Stomach smooth muscle (tissue), 2 donors: ENCODE measurements at regions not wholly inside any gene's neighbourhood (a gene's known extent, or its start where the extent isn't known, plus 50 kb on each side); places are given as distances from the start of the nearest gene placed in this dataset.

Source experiments
- H3K27ac ChIP-seq: one replicate; pipeline ENCODE4 v1.7.0; 2013; ENCODE audit warnings: mild to moderate bottlenecking, low read length, inconsistent platforms
- H3K27me3 ChIP-seq, 2 donors: one replicate each; pipeline ENCODE4 v1.7.0; 2013; ENCODE audit warnings: low read length in 2 of 2; ENCODE audit not compliant: insufficient read depth in 2 of 2, control insufficient read depth in 1 of 2
- H3K36me3 ChIP-seq, 2 donors: one replicate each; pipeline ENCODE4 v1.7.0; 2013; ENCODE audit warnings: low read length in 2 of 2; ENCODE audit not compliant: control insufficient read depth in 2 of 2, insufficient read depth in 2 of 2
- H3K4me1 ChIP-seq: one replicate; pipeline ENCODE4 v1.7.0; 2013; ENCODE audit warnings: low read length; ENCODE audit not compliant: control insufficient read depth, insufficient read depth
- H3K4me3 ChIP-seq, 2 donors: one replicate each; pipeline ENCODE4 v1.7.0; 2013; ENCODE audit warnings: low read length in 2 of 2
- H3K9ac ChIP-seq, 2 donors: one replicate each; pipeline ENCODE4 v1.7.0; 2013; ENCODE audit warnings: low read length in 2 of 2, mild to moderate bottlenecking in 1 of 2
- H3K9me3 ChIP-seq, 2 donors: one replicate each; pipeline ENCODE4 v1.7.0; 2013; ENCODE audit warnings: low read length in 2 of 2; ENCODE audit not compliant: control insufficient read depth in 2 of 2
- donor health status: healthy.
- donor health status: Pancreatic carcinoma.

DNA sequence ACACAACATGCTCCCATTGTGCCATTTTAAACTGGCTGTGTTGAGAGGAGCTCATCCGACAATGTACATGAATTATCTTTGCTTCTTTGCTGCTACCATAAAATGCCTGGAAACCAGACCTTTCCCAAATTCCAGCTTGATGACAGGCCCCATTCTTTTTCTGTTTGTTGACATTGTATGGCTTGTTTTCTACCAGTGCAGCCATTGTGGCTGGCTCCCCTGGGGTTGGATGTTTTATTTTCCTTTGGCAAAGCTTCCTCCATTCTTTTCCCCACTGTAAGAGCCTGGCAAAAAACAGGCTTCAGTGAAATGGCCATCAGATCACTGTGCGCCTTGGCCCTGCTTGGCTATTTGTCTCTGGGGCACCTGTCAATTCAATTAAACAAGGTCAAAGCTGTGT is 532.5 kb downstream of the VRK1 start:
- H3K9ac ChIP-seq, result no peak overlapping the region

GRCh38 chr14:97331058-97331457 is 533.9 kb downstream of the VRK1 start:
- H3K9me3 ChIP-seq, result peaks cover 3 to 5% of the 10 kb centered on the region in 2 donors
- H3K4me3 ChIP-seq, result no peak overlapping the region
- no peaks in the 10 kb centered on the region for H3K36me3 ChIP-seq
- H3K27me3 ChIP-seq, result peaks cover 0 to 2% of the 10 kb centered on the region in 2 donors
- H3K9ac ChIP-seq, result no peak overlapping the region
- no peak overlapping the region for H3K27ac ChIP-seq
- H3K4me1 ChIP-seq, result no peaks in the 10 kb centered on the region

More for the DNA sequence above, 532.5 kb downstream of the VRK1 start:
- Histone ChIP-seq H3K27ac (no peak overlapping the region), H3K9me3 (peaks cover 0 to 5% of the 10 kb centered on the region in 2 donors), H3K4me1 (no peaks in the 10 kb centered on the region), H3K27me3 (no peaks in the 10 kb centered on the region), H3K36me3 (no peaks in the 10 kb centered on the region), H3K4me3 (no peak overlapping the region)

GRCh38 chr14:97331526-97331925 is 534.3 kb downstream of the VRK1 start:
- H3K9me3 ChIP-seq, result peaks cover 3 to 5% of the 10 kb centered on the region in 2 donors
- H3K4me1 ChIP-seq, result no peaks in the 10 kb centered on the region
- H3K27ac ChIP-seq, result no peak overlapping the region
- no peaks in the 10 kb centered on the region for H3K36me3 ChIP-seq
- no peak overlapping the region for H3K9ac ChIP-seq
- H3K27me3 ChIP-seq, result peaks cover 0 to 2% of the 10 kb centered on the region in 2 donors
- no peak overlapping the region for H3K4me3 ChIP-seq

DNA sequence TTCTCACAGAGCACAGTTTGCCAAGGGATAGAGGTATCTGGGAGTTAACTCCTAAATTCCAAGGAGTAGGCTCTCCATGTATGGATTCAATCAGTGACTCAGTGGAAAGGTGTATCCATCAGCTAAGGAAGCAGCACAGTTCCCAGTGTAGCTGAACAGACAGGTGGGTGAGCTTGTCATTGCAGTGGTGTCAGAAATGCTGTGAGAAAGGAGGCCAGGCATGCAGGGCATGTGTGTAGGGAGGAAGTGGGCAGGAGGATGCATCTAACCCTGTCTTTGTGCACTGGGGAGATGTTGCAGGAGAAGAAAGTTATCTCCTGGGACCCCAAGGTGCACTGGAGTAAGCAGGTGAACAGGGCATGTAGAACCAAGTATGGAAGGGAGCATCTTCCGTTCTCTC is 539.0 kb downstream of the VRK1 start:
- H3K27me3 ChIP-seq, result peaks cover 0 to 6% of the 10 kb centered on the region in 2 donors
- H3K4me3 ChIP-seq, result no peak overlapping the region
- no peaks in the 10 kb centered on the region for H3K4me1 ChIP-seq
- no peak overlapping the region for H3K27ac ChIP-seq
- H3K9me3 ChIP-seq, result peaks cover 3 to 6% of the 10 kb centered on the region in 2 donors
- H3K36me3 ChIP-seq, result no peaks in the 10 kb centered on the region
- H3K9ac ChIP-seq, result no peak overlapping the region

DNA sequence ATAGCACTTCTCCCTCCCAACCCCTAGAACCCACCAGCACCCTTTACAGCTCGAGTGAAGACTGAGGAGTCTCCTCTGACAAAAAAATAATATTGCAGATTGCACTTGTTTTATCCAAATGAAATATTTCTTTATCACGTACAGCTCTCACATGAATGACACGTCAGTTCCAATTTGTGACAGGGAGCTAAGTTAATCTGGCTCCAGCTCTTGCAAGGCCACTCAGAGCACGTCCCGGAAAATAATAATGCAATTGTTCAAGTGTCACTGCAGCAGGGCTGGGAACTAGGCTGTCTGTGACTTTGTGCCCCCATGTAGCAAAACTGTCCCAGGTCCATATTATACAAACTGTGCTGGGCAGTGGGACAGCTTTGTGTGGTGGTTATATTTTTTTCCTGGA is 539.6 kb downstream of the VRK1 start:
- Histone ChIP-seq H3K4me3 (no peak overlapping the region), H3K27me3 (peaks cover 0 to 6% of the 10 kb centered on the region in 2 donors), H3K9ac (no peak overlapping the region), H3K4me1 (no peaks in the 10 kb centered on the region), H3K27ac (no peak overlapping the region), H3K9me3 (peaks cover 3 to 6% of the 10 kb centered on the region in 2 donors), H3K36me3 (no peaks in the 10 kb centered on the region)

DNA sequence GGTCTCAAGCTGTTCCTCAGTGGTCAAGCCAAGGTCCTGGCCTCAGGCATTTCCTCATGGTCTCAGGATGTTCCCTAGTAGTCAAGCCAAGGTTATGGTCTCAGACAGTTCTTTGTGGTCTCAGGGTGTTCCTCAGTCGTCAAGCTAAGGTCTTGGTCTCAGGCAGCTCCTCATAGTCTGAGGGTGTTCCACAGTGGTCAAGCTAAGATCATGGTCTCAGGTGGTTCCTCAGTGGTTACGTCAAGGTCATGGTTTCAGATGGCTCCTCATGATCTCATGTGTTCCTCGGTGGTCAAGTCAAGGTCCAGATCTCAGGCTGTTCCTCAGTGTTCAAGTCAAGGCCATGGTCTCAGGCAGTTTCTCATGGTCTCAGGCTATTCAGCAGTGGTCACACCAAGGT is 540.1 kb downstream of the VRK1 start:
- Histone ChIP-seq H3K27ac (no peak overlapping the region), H3K4me3 (no peak overlapping the region), H3K36me3 (no peaks in the 10 kb centered on the region), H3K4me1 (no peaks in the 10 kb centered on the region), H3K27me3 (peaks cover 0 to 6% of the 10 kb centered on the region in 2 donors), H3K9ac (no peak overlapping the region), H3K9me3 (peaks cover 3 to 6% of the 10 kb centered on the region in 2 donors)

DNA sequence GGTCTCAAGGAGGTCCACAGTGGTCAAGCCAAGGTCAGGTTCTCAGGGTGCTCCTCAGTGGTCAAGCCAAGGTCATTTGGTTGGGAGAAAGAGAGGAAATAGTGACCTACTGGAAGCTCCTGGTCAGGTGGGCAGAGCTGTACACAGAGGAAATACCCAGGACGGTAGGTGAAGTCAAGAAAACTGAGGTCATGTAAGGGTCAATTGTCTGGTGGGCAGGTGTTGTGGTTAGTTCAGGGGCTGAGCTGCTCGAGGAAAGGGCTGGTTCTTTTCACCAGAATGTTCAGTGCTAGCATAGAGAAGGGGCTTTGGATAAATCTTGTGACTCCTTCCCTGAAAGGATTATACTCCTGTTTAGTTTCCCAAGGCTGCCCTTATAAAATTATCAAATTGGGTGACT is 540.5 kb downstream of the VRK1 start:
- H3K4me1 ChIP-seq, result no peaks in the 10 kb centered on the region
- peaks cover 3 to 6% of the 10 kb centered on the region in 2 donors for H3K9me3 ChIP-seq
- H3K36me3 ChIP-seq, result no peaks in the 10 kb centered on the region
- H3K27ac ChIP-seq, result no peak overlapping the region
- H3K4me3 ChIP-seq, result no peak overlapping the region
- no peak overlapping the region for H3K9ac ChIP-seq
- peaks cover 0 to 6% of the 10 kb centered on the region in 2 donors for H3K27me3 ChIP-seq

GRCh38 chr14:97344666-97345065 is 547.5 kb downstream of the VRK1 start:
- H3K4me1 ChIP-seq, result no peaks in the 10 kb centered on the region
- H3K36me3 ChIP-seq, result no peaks in the 10 kb centered on the region
- H3K27ac ChIP-seq, result no peak overlapping the region
- H3K9me3 ChIP-seq, result peaks cover 0 to 6% of the 10 kb centered on the region in 2 donors
- H3K27me3 ChIP-seq, result no peaks in the 10 kb centered on the region
- H3K9ac ChIP-seq, result no peak overlapping the region
- no peak overlapping the region for H3K4me3 ChIP-seq

- H3K4me1 ChIP-seq, result no peaks in the 10 kb centered on the region
- no peaks in the 10 kb centered on the region for H3K36me3 ChIP-seq
- H3K4me3 ChIP-seq, result no peak overlapping the region
- no peak overlapping the region for H3K9ac ChIP-seq
- peaks cover 0 to 5% of the 10 kb centered on the region in 2 donors for H3K9me3 ChIP-seq
- H3K27ac ChIP-seq, result no peak overlapping the region
- H3K27me3 ChIP-seq, result no peaks in the 10 kb centered on the region
These were observed 549.5 kb downstream of the VRK1 start for GRCh38 chr14:97346675-97347074.

- Histone ChIP-seq H3K36me3 (no peaks in the 10 kb centered on the region), H3K27ac (no peak overlapping the region), H3K4me1 (no peaks in the 10 kb centered on the region), H3K4me3 (no peak overlapping the region), H3K9ac (no peak overlapping the region), H3K27me3 (no peaks in the 10 kb centered on the region), H3K9me3 (peaks cover 0 to 5% of the 10 kb centered on the region in 2 donors)
These were observed 552.3 kb downstream of the VRK1 start for GRCh38 chr14:97349463-97349862.

DNA sequence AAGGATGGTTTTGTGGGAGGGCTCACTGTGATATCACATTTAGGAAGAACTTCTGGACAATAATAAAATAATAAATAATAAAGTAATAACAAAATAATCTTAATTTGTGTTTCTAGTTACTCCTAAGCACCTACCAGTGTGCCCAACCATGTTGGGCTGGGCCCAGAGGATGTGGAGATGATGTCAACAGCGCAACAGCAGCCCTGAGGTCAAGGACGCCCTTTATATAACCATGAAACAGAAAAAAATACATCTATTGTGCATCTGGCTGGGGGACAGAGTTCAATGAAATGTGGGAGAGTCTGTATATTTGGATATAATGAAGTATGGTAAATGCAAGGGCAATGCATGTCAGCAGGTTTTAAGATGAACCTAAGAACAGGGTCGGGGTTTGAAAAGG is 552.8 kb downstream of the VRK1 start:
- no peak overlapping the region for H3K9ac ChIP-seq
- H3K27me3 ChIP-seq, result no peaks in the 10 kb centered on the region
- H3K4me3 ChIP-seq, result no peak overlapping the region
- H3K27ac ChIP-seq, result no peak overlapping the region
- peaks cover 0 to 5% of the 10 kb centered on the region in 2 donors for H3K9me3 ChIP-seq
- H3K36me3 ChIP-seq, result no peaks in the 10 kb centered on the region
- no peaks in the 10 kb centered on the region for H3K4me1 ChIP-seq
